H1 (cell line): ENCODE measurements at regions not wholly inside any gene's neighbourhood (a gene's known extent, or its start where the extent isn't known, plus 50 kb on each side); places are given as distances from the start of the nearest gene placed in this dataset.

Experiments used
- CHD2 ChIP-seq: IDR thresholded peaks from 2 replicates; pipeline ENCODE4 v1.6.1; 2012; ENCODE audit warnings: low read length, improper control_type of control experiment
- HDAC6 ChIP-seq: IDR thresholded peaks from one replicate; pipeline ENCODE4 v1.7.1; 2012; ENCODE audit warnings: low read depth, mild to moderate bottlenecking, inconsistent platforms, low read length, moderate library complexity
- TF ChIP-seq, protein P1 (sequence below): IDR thresholded peaks from 2 replicates; pipeline ENCODE4 v1.6.1; 2011; ENCODE audit warnings: low read length, improper control_type of control experiment

GRCh38 chr6:159557031-159557430 lies 136.0 kb downstream of the SOD2 start (continued):
- TF ChIP-seq CHD2 = no peak
- TF ChIP-seq, protein P1, sequence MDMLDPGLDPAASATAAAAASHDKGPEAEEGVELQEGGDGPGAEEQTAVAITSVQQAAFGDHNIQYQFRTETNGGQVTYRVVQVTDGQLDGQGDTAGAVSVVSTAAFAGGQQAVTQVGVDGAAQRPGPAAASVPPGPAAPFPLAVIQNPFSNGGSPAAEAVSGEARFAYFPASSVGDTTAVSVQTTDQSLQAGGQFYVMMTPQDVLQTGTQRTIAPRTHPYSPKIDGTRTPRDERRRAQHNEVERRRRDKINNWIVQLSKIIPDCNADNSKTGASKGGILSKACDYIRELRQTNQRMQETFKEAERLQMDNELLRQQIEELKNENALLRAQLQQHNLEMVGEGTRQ = no peak
- no peak for TF ChIP-seq HDAC6
